Hepatocyte (in vitro differentiated cells): ENCODE measurements at regions not wholly inside any gene's neighbourhood (a gene's known extent, or its start where the extent isn't known, plus 50 kb on each side); places are given as distances from the start of the nearest gene placed in this dataset.

Experiments used
- EZH2 ChIP-seq: fragments of 200-600 bp; sonication (generic); IDR thresholded peaks from 2 replicates; pipeline ENCODE4 v1.6.1; 2016; ENCODE audit warnings: antibody characterized with exemption, mild to moderate bottlenecking, borderline replicate concordance
- EZH2phosphoT487 ChIP-seq: fragments of 200-600 bp; sonication (generic); IDR thresholded peaks from one replicate; pipeline ENCODE4 v1.6.1; 2018; ENCODE audit warnings: antibody characterized with exemption, mild to moderate bottlenecking, low read depth, moderate library complexity; ENCODE audit not compliant: unreplicated experiment, severe bottlenecking
- TF ChIP-seq, protein P1 (sequence below): fragments of 200-600 bp; sonication (generic); IDR thresholded peaks from 2 replicates; pipeline ENCODE4 v1.5.1; 2016; ENCODE audit warnings: antibody characterized with exemption, mild to moderate bottlenecking; ENCODE audit not compliant: poor library complexity

DNA sequence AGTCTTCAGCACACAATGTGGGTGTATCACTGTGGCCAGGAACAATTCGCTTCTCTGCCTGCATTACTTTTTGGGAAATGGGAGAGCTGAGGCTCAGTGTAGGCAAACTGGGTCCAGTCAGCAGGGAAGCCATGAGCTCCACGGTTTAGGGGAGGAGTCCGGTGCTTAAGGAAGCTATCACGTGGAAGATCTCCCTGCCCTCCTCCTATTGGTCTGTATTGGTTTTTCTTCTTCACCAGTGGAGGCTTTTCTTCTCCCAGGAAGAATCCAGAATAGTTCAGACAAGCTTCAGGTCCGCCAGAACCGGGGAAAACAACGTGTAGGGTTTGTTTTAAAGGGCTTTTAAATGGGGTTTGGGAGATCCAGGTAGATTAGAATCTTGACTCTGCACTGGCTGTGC lies 156.2 kb upstream of the CAMK1G start:
- TF ChIP-seq, protein P1, sequence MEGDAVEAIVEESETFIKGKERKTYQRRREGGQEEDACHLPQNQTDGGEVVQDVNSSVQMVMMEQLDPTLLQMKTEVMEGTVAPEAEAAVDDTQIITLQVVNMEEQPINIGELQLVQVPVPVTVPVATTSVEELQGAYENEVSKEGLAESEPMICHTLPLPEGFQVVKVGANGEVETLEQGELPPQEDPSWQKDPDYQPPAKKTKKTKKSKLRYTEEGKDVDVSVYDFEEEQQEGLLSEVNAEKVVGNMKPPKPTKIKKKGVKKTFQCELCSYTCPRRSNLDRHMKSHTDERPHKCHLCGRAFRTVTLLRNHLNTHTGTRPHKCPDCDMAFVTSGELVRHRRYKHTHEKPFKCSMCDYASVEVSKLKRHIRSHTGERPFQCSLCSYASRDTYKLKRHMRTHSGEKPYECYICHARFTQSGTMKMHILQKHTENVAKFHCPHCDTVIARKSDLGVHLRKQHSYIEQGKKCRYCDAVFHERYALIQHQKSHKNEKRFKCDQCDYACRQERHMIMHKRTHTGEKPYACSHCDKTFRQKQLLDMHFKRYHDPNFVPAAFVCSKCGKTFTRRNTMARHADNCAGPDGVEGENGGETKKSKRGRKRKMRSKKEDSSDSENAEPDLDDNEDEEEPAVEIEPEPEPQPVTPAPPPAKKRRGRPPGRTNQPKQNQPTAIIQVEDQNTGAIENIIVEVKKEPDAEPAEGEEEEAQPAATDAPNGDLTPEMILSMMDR = no peak
- TF ChIP-seq EZH2phosphoT487 = no peak
- no peak for TF ChIP-seq EZH2
